ENCODE measurements at regions not wholly inside any gene's neighbourhood (a gene's known extent, or its start where the extent isn't known, plus 50 kb on each side); places are given as distances from the start of the nearest gene placed in this dataset.

GRCh38 chr5:17326600-17327037 is 109.2 kb downstream of the BASP1 start:
- CTCF ChIA-PET: no interaction called here
- TF ChIP-seq CTCF (conservative IDR thresholded peaks at IDR 0.05; ENCODE audit: low read depth): no peak
- no peak for DNase-seq (ENCODE audit: low spot score)
- POLR2A ChIA-PET (ENCODE audit: low non-redundant PET): no interaction called here
- no peak overlapping the region for H3K27ac ChIP-seq

DNA sequence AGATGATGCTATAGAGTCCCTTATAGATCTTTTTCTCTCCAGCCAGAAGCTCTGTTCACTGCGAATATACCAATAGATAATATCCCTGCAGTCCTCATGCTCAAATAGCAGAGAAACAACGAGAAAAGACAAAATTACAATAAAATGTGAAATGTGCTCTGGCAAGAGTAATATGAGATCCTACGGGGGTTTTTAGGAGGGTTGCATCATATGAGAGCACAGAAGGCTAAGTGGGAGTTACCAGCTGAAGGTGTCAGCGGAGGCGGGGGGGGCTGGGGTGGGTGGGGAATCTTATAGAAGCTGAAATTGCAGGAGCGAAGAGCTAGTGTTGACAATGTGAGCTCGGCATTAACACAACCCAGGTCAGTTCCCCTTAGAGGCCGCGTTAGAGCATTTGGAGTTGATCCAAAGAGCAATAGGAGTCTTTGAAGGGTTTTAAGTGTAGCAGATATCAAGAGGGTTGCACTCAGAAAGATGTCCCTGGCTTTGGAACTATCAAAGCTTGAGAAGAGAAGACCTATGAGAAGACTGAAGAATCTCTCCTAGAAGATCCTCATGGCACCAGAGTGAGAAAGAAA is 109.7 kb downstream of the BASP1 start:
- CTCF ChIA-PET: no interaction called here
- POLR2A ChIA-PET (ENCODE audit: low non-redundant PET): no interaction called here
- H3K27ac ChIP-seq: no peak overlapping the region

GRCh38 chr5:17329571-17329970 is 112.1 kb downstream of the BASP1 start:
- ChIA-PET POLR2A (ENCODE audit: low non-redundant PET) (interaction anchor here (0.6 kb wide), 1 partner anchor 320 kb away, joined by 3 read pairs; no protein-coding TSS in a partner anchor), CTCF (interaction anchor here (0.6 kb wide), 1 partner anchor 543 kb away, joined by 4 read pairs; no protein-coding TSS in a partner anchor)
- no peak overlapping the region for H3K27ac ChIP-seq
- TF ChIP-seq CTCF (conservative IDR thresholded peaks at IDR 0.05; ENCODE audit: low read depth): no peak
- no peak for DNase-seq (ENCODE audit: low spot score)

More for the DNA sequence above, 109.7 kb downstream of the BASP1 start:
- no peak for DNase-seq (ENCODE audit: low spot score)
- TF ChIP-seq CTCF (conservative IDR thresholded peaks at IDR 0.05; ENCODE audit: low read depth): no peak

DNA sequence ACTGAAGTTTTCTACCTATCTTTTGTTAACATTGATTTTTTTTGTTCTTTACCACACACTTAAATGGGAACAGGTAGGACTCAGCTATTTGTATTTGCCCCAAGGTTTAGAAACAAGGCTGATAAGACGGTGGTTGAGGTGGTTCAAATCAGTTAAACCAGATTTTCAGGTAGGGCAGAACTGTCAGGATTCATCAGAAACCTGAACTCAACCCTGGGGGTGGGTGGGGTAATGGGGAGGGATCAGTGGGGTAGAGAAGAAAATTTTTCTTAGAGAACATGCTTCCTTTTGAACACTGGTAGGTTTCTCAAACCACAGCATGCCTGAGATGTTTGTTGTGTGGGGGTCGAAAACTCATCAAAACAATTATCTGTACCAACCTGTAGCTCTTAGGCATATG is 113.0 kb downstream of the BASP1 start:
- DNase-seq (ENCODE audit: low spot score): no peak
- no peak overlapping the region for H3K27ac ChIP-seq
- CTCF ChIA-PET: no interaction called here
- POLR2A ChIA-PET (ENCODE audit: low non-redundant PET): no interaction called here
- TF ChIP-seq CTCF (conservative IDR thresholded peaks at IDR 0.05; ENCODE audit: low read depth): no peak

GRCh38 chr5:17331651-17332050 is 114.2 kb downstream of the BASP1 start:
- ChIA-PET POLR2A (ENCODE audit: low non-redundant PET) (no interaction called here), CTCF (no interaction called here)
- no peak for DNase-seq (ENCODE audit: low spot score)
- no peak for TF ChIP-seq CTCF (conservative IDR thresholded peaks at IDR 0.05; ENCODE audit: low read depth)
- H3K27ac ChIP-seq: no peak overlapping the region

GRCh38 chr5:17333755-17334154 is 116.3 kb downstream of the BASP1 start:
- no peak for TF ChIP-seq CTCF (conservative IDR thresholded peaks at IDR 0.05; ENCODE audit: low read depth)
- ChIA-PET CTCF (no interaction called here), POLR2A (ENCODE audit: low non-redundant PET) (no interaction called here)
- no peak for DNase-seq (ENCODE audit: low spot score)
- no peak overlapping the region for H3K27ac ChIP-seq
